ENCODE measurements at regions not wholly inside any gene's neighbourhood (a gene's known extent, or its start where the extent isn't known, plus 50 kb on each side); places are given as distances from the start of the nearest gene placed in this dataset.

- Histone ChIP-seq H3K4me1 (ENCODE audit: insufficient read depth, low read length, poor library complexity, severe bottlenecking) (no peaks in the 10 kb centered on the region), H3K27ac (ENCODE audit: low read depth, low read length, poor library complexity, severe bottlenecking) (no peak overlapping the region), H3K4me3 (ENCODE audit: low read depth, low read length, poor library complexity, severe bottlenecking) (no peak overlapping the region), H3K27me3 (replicated peaks; ENCODE audit: insufficient read depth, low read depth, low read length, poor library complexity) (no peaks in the 10 kb centered on the region), H3K36me3 (ENCODE audit: insufficient read depth, low read length, poor library complexity, severe bottlenecking) (no peaks in the 10 kb centered on the region), H3K9me3 (ENCODE audit: low read depth, low read length, poor library complexity, severe bottlenecking) (no peaks in the 10 kb centered on the region)
- no TSS peak for BruUV-seq (replicated peaks)
- TF ChIP-seq CTCF (conservative IDR thresholded peaks at IDR 0.05; ENCODE audit: low read depth, low read length), result no peak
- TF ChIP-seq EZH2 (IDR thresholded peaks at IDR 0.05; ENCODE audit: borderline replicate concordance, low read depth, low read length, poor library complexity, severe bottlenecking), result no peak
- intact Hi-C loops (cut with micrococcal nuclease; ENCODE audit: unreplicated experiment), result no loop called here
- CTCF ChIA-PET, result no interaction called here
- no peak for DNase-seq (ENCODE audit: low spot score)
- POLR2A ChIA-PET (ENCODE audit: low non-redundant PET), result no interaction called here
Observed at GRCh38 chr10:130898381-130898780, 413.1 kb downstream of the TCERG1L start.

GRCh38 chr10:130899856-130900255, 411.7 kb downstream of the TCERG1L start:
- no peak for DNase-seq (ENCODE audit: low spot score)
- H3K9me3 ChIP-seq (ENCODE audit: low read depth, low read length, poor library complexity, severe bottlenecking), result no peaks in the 10 kb centered on the region
- H3K4me1 ChIP-seq (ENCODE audit: insufficient read depth, low read length, poor library complexity, severe bottlenecking), result no peaks in the 10 kb centered on the region
- H3K27me3 ChIP-seq (replicated peaks; ENCODE audit: insufficient read depth, low read depth, low read length, poor library complexity), result no peaks in the 10 kb centered on the region
- intact Hi-C loops (cut with micrococcal nuclease; ENCODE audit: unreplicated experiment), result no loop called here
- no TSS peak for BruUV-seq (replicated peaks)
- no peaks in the 10 kb centered on the region for H3K36me3 ChIP-seq (ENCODE audit: insufficient read depth, low read length, poor library complexity, severe bottlenecking)
- TF ChIP-seq EZH2 (IDR thresholded peaks at IDR 0.05; ENCODE audit: borderline replicate concordance, low read depth, low read length, poor library complexity, severe bottlenecking) (no peak), CTCF (conservative IDR thresholded peaks at IDR 0.05; ENCODE audit: low read depth, low read length) (no peak)
- CTCF ChIA-PET, result no interaction called here
- H3K27ac ChIP-seq (ENCODE audit: low read depth, low read length, poor library complexity, severe bottlenecking), result no peak overlapping the region
- POLR2A ChIA-PET (ENCODE audit: low non-redundant PET), result no interaction called here
- H3K4me3 ChIP-seq (ENCODE audit: low read depth, low read length, poor library complexity, severe bottlenecking), result no peak overlapping the region

GRCh38 chr10:130900441-130901160, 410.9 kb downstream of the TCERG1L start:
- no TSS peak for BruUV-seq (replicated peaks)
- Histone ChIP-seq H3K27me3 (replicated peaks; ENCODE audit: insufficient read depth, low read depth, low read length, poor library complexity) (no peaks in the 10 kb centered on the region), H3K36me3 (ENCODE audit: insufficient read depth, low read length, poor library complexity, severe bottlenecking) (no peaks in the 10 kb centered on the region), H3K4me1 (ENCODE audit: insufficient read depth, low read length, poor library complexity, severe bottlenecking) (no peaks in the 10 kb centered on the region), H3K4me3 (ENCODE audit: low read depth, low read length, poor library complexity, severe bottlenecking) (no peak overlapping the region), H3K27ac (ENCODE audit: low read depth, low read length, poor library complexity, severe bottlenecking) (no peak overlapping the region), H3K9me3 (ENCODE audit: low read depth, low read length, poor library complexity, severe bottlenecking) (no peaks in the 10 kb centered on the region)
- ChIA-PET CTCF (no interaction called here), POLR2A (ENCODE audit: low non-redundant PET) (no interaction called here)
- no peak for DNase-seq (ENCODE audit: low spot score)
- intact Hi-C loops (cut with micrococcal nuclease; ENCODE audit: unreplicated experiment), result no loop called here
- TF ChIP-seq EZH2 (IDR thresholded peaks at IDR 0.05; ENCODE audit: borderline replicate concordance, low read depth, low read length, poor library complexity, severe bottlenecking), result no peak
- TF ChIP-seq CTCF (conservative IDR thresholded peaks at IDR 0.05; ENCODE audit: low read depth, low read length), result no peak

Data from A673 (cell line).